IMR-90 (cell line): ENCODE measurements at regions not wholly inside any gene's neighbourhood (a gene's known extent, or its start where the extent isn't known, plus 50 kb on each side); places are given as distances from the start of the nearest gene placed in this dataset.

Source experiments
- ATAC-seq: fragments of 200-7000 bp; cut with Tn5 transposase; 2 replicates; pipeline ENCODE4 v1.9.1; 2020; ENCODE audit warnings: low read depth, mild to moderate bottlenecking, moderate library complexity
- BruUV-seq: library from RNA; stranded (reverse); fragments of 400-500 nt; replicated peaks from 2 replicates; lab custom pipeline; 2021; lab: Mats Ljungman, UMichigan
- CTCF ChIA-PET: fragments of 300-600 bp; formaldehyde crosslinking; extraction: SDS; loops from one replicate; lab custom pipeline; 2021; ENCODE audit warnings: antibody characterized with exemption; lab: Yijun Ruan, JAX
- POLR2A ChIA-PET: fragments of 300-600 bp; sonication (Branson Sonifier 250); formaldehyde crosslinking; loops from one replicate; lab custom pipeline; 2022; ENCODE audit warnings: antibody characterized with exemption; ENCODE audit not compliant: unreplicated experiment; lab: Charles Lee
- DNase-seq: peaks from one replicate; pipeline ENCODE4 v3.0.0; 2013
- H2AFZ ChIP-seq: replicated peaks from 2 replicates; pipeline ENCODE3; 2013; ENCODE audit warnings: low read length, mild to moderate bottlenecking; ENCODE audit not compliant: poor library complexity
- H2AK5ac ChIP-seq: 2 replicates; pipeline ENCODE4 v1.6.1; 2013; ENCODE audit warnings: low read depth, low read length, inconsistent platforms
- H2AK9ac ChIP-seq: replicated peaks from 2 replicates; pipeline ENCODE3; 2013; ENCODE audit warnings: mild to moderate bottlenecking, low read depth, low read length, moderate library complexity; ENCODE audit not compliant: poor library complexity
- H2BK120ac ChIP-seq: 2 replicates; pipeline ENCODE4 v1.6.1; 2013; ENCODE audit warnings: low read depth, low read length, inconsistent platforms
- H2BK15ac ChIP-seq: 3 replicates; pipeline ENCODE4 v1.6.1; 2013; ENCODE audit warnings: low read depth, low read length, inconsistent platforms
- H2BK20ac ChIP-seq: 2 replicates; pipeline ENCODE4 v1.6.1; 2013; ENCODE audit warnings: low read depth, mild to moderate bottlenecking, inconsistent platforms, low read length, moderate library complexity
- H2BK5ac ChIP-seq: 2 replicates; pipeline ENCODE4 v1.6.1; 2013; ENCODE audit warnings: mild to moderate bottlenecking, low read depth, low read length, inconsistent platforms; ENCODE audit not compliant: poor library complexity, severe bottlenecking
- H3K14ac ChIP-seq: replicated peaks from 2 replicates; pipeline ENCODE4 v1.6.1; 2013; ENCODE audit warnings: low read depth, low read length, inconsistent platforms
- H3K18ac ChIP-seq: 2 replicates; pipeline ENCODE4 v1.6.1; 2013; ENCODE audit warnings: low read depth, low read length, control low read depth
- H3K23ac ChIP-seq: 2 replicates; pipeline ENCODE4 v1.6.1; 2013; ENCODE audit warnings: low read depth, low read length, inconsistent platforms
- H3K27ac ChIP-seq: 2 replicates; pipeline ENCODE4 v1.5.1; 2013; ENCODE audit warnings: mild to moderate bottlenecking, control low read depth, low read length; ENCODE audit not compliant: insufficient read depth
- H3K27me3 ChIP-seq: 2 replicates; pipeline ENCODE4 v1.6.1; 2013; ENCODE audit warnings: low read length; ENCODE audit not compliant: control insufficient read depth, insufficient read depth
- H3K36me3 ChIP-seq: 2 replicates; pipeline ENCODE4 v1.6.1; 2013; ENCODE audit warnings: low read length, mixed read lengths; ENCODE audit not compliant: control insufficient read depth, insufficient read depth
- H3K4ac ChIP-seq: 2 replicates; pipeline ENCODE4 v1.6.1; 2013; ENCODE audit warnings: low read depth, low read length, inconsistent platforms
- H3K4me1 ChIP-seq: 2 replicates; pipeline ENCODE4 v1.6.1; 2013; ENCODE audit warnings: low read length, mixed read lengths; ENCODE audit not compliant: control insufficient read depth, insufficient read depth
- H3K4me2 ChIP-seq: 2 replicates; pipeline ENCODE4 v1.6.1; 2013; ENCODE audit warnings: low read depth, mild to moderate bottlenecking, control low read depth, low read length, moderate library complexity
- H3K4me3 ChIP-seq: 2 replicates; pipeline ENCODE4 v1.5.1; 2013; ENCODE audit warnings: low read depth, mild to moderate bottlenecking, control low read depth, low read length, moderate library complexity; ENCODE audit not compliant: insufficient read depth
- H3K56ac ChIP-seq: 2 replicates; pipeline ENCODE4 v1.6.1; 2013; ENCODE audit warnings: low read length, inconsistent platforms; ENCODE audit not compliant: insufficient read depth; ENCODE audit errors: extremely low read depth
- H3K79me1 ChIP-seq, 2 experiments: 2 replicates each; pipeline ENCODE4 v1.6.1; 2013; ENCODE audit warnings: low read length in 2 of 2, inconsistent platforms in 1 of 2, low read depth in 1 of 2
- H3K9ac ChIP-seq: 2 replicates; pipeline ENCODE4 v1.6.1; 2013; ENCODE audit warnings: low read depth, low read length, control low read depth
- H3K9me1 ChIP-seq: 2 replicates; pipeline ENCODE4 v1.6.1; 2013; ENCODE audit warnings: low read length, inconsistent platforms; ENCODE audit not compliant: insufficient read depth
- H3K9me3 ChIP-seq: 2 replicates; pipeline ENCODE4 v1.6.1; 2013; ENCODE audit warnings: low read length; ENCODE audit not compliant: control insufficient read depth, insufficient read depth
- H4K20me1 ChIP-seq: 2 replicates; pipeline ENCODE4 v1.6.1; 2013; ENCODE audit warnings: low read length, inconsistent platforms; ENCODE audit not compliant: insufficient read depth
- H4K5ac ChIP-seq: 2 replicates; pipeline ENCODE4 v1.6.1; 2013; ENCODE audit warnings: mild to moderate bottlenecking, low read depth, low read length, control low read depth
- H4K8ac ChIP-seq, 2 experiments: 2 replicates each; pipeline ENCODE4 v1.6.1; 2013; ENCODE audit warnings: low read depth in 2 of 2, low read length in 2 of 2, control low read depth in 1 of 2, inconsistent platforms in 1 of 2
- H4K91ac ChIP-seq: 2 replicates; pipeline ENCODE4 v1.6.1; 2013; ENCODE audit warnings: low read depth, low read length, inconsistent platforms; ENCODE audit not compliant: insufficient read depth
- MAFK ChIP-seq: IDR thresholded peaks from 2 replicates; pipeline ENCODE4 v1.6.1; 2012; ENCODE audit warnings: low read depth, low read length, improper control_type of control experiment
- RFX5 ChIP-seq: IDR thresholded peaks from 2 replicates; pipeline ENCODE4 v1.8.0; 2012; ENCODE audit warnings: low read depth, mild to moderate bottlenecking, low read length, moderate library complexity
- WGBS, 2 experiments: methylation state at CpG; one replicate each; pipeline versions ENCODE4 v1.1.5 to v1.1.7; 2013; ENCODE audit warnings: missing lambda C conversion rate in 2 of 2; ENCODE audit not compliant: insufficient read length in 1 of 2; ENCODE audit errors: extremely low coverage in 2 of 2; 5-methylcytosine and 5-hydroxymethylcytosine counted together
- dilution Hi-C: fragments of 300-500 bp; cut with HindIII; formaldehyde crosslinking; loops from one replicate; pipeline ENCODE4 v1.14.3; 2018; ENCODE audit warnings: low sequenced_read_pairs; ENCODE audit not compliant: unreplicated experiment
- in situ Hi-C: fragments of 300-500 bp; cut with MboI; formaldehyde crosslinking; loops from 3 replicates; pipeline ENCODE4 v1.14.3; 2019; ENCODE audit warnings: low sequenced_read_pairs, inconsistent platforms, mixed read lengths
- intact Hi-C: fragments of 100-400 bp; cut with micrococcal nuclease; formaldehyde crosslinking; loops from 2 replicates; pipeline ENCODE4 v1.10.0; 2022

GRCh38 chr4:92170340-92170739 lies 133.4 kb upstream of the GRID2 start:
- no peak overlapping the region for H3K27ac ChIP-seq
- DNase-seq (no peak), ATAC-seq (no peak)
- no CpG with 5 or more reads among the region's 2 CpGs for whole genome bisulfite sequencing, 2 experiments
- H3K23ac ChIP-seq = no peak overlapping the region
- H3K14ac ChIP-seq = no peak overlapping the region
- no peak overlapping the region for H3K4me2 ChIP-seq
- H3K18ac ChIP-seq = no peak overlapping the region
- H2BK20ac ChIP-seq = no peak overlapping the region
- H2AK5ac ChIP-seq = no peak overlapping the region
- H3K4ac ChIP-seq = no peak overlapping the region
- no peak overlapping the region for H4K8ac ChIP-seq
- no peaks in the 10 kb centered on the region for H3K36me3 ChIP-seq
- no peak overlapping the region for H2BK5ac ChIP-seq
- H3K4me1 ChIP-seq = no peaks in the 10 kb centered on the region
- dilution Hi-C loops (no loop called here), in situ Hi-C loops (no loop called here), intact Hi-C loops (loop anchor here (5.0 kb wide), 2 partner anchors 127 to 1853 kb away; no protein-coding TSS in a partner anchor)
- no peak overlapping the region for H2AK9ac ChIP-seq
- peak; percentile 71 for TF ChIP-seq MAFK
- TF ChIP-seq RFX5 = no peak
- H2BK15ac ChIP-seq = no peak overlapping the region
- no peak overlapping the region for H3K4me3 ChIP-seq
- no TSS peak for BruUV-seq
- H3K9me1 ChIP-seq = no peaks in the 10 kb centered on the region
- H3K27me3 ChIP-seq = no peaks in the 10 kb centered on the region; the same call in 1 of the 2 replicates
- POLR2A ChIA-PET = no interaction called here
- H4K20me1 ChIP-seq = no peaks in the 10 kb centered on the region
- H4K91ac ChIP-seq = no peak overlapping the region
- no peak overlapping the region for H3K56ac ChIP-seq
- no peak overlapping the region for H3K9ac ChIP-seq
- CTCF ChIA-PET = interaction anchor here (1.6 kb wide), 1 partner anchor 13 kb away, joined by 4 read pairs; no protein-coding TSS in a partner anchor
- H3K79me1 ChIP-seq = no peaks in the 10 kb centered on the region
- H2AFZ ChIP-seq = no peak overlapping the region
- H4K5ac ChIP-seq = no peak overlapping the region
- H2BK120ac ChIP-seq = no peak overlapping the region
- no peaks in the 10 kb centered on the region for H3K9me3 ChIP-seq
